ENCODE measurements at regions not wholly inside any gene's neighbourhood (a gene's known extent, or its start where the extent isn't known, plus 50 kb on each side); places are given as distances from the start of the nearest gene placed in this dataset.

- Histone ChIP-seq H4K20me1 (ENCODE audit: control insufficient read depth, insufficient read depth, low read length, poor library complexity, severe bottlenecking) (no peaks in the 10 kb centered on the region), H2AFZ (ENCODE audit: insufficient read depth, low read depth, low read length, poor library complexity, severe bottlenecking) (no peak overlapping the region), H3K9me3 (ENCODE audit: control extremely low read depth in 1 of 3, control insufficient read depth in 2 of 3, insufficient read depth in 1 of 3, low read length in 2 of 3) (no peaks in the 10 kb centered on the region), H3K9ac (ENCODE audit: low read length) (no peak overlapping the region), H3K79me2 (ENCODE audit: control insufficient read depth, insufficient read depth, low read length) (no peaks in the 10 kb centered on the region), H3K36me3 (replicated peaks in 1 of 2; ENCODE audit: control extremely low read depth in 1 of 2, control insufficient read depth in 1 of 2, extremely low read depth in 1 of 2, insufficient read depth in 2 of 2, low read length in 1 of 2) (no peaks in the 10 kb centered on the region), H3K27ac (ENCODE audit: low read length in 2 of 2) (no peak overlapping the region), H3K4me2 (replicated peaks; ENCODE audit: low read depth, low read length, poor library complexity, severe bottlenecking) (no peak overlapping the region), H3K4me1 (ENCODE audit: control insufficient read depth in 2 of 2, insufficient read depth in 2 of 2, low read length in 2 of 2) (no peaks in the 10 kb centered on the region), H3K27me3 (replicated peaks in 1 of 4; ENCODE audit: control extremely low read depth in 1 of 4, control insufficient read depth in 3 of 4, insufficient read depth in 4 of 4, low read length in 3 of 4) (no peaks in the 10 kb centered on the region), H3K4me3 (ENCODE audit: control extremely low read depth in 1 of 5, extremely low read depth in 1 of 5, insufficient read depth in 1 of 5, low read depth in 2 of 5, low read length in 4 of 5) (no peak overlapping the region)
- H3K4me1 Mint-ChIP-seq, result no peaks in the 10 kb centered on the region
- DNase-seq, result no peak
- H3K27me3 Mint-ChIP-seq, result no peaks in the 10 kb centered on the region
- H3K9me3 Mint-ChIP-seq (ENCODE audit: insufficient read depth), result peaks cover 8% of the 10 kb centered on the region
- ATAC-seq (ENCODE audit: low read depth), result no peak
- CTCF ChIA-PET, result no interaction called here
- H3K27ac Mint-ChIP-seq, result no peak overlapping the region
- H3K4me3 Mint-ChIP-seq, result no peak overlapping the region
- intact Hi-C loops (cut with micrococcal nuclease), result no loop called here
- POLR2A ChIA-PET, result no interaction called here
- TF ChIP-seq EZH2 (IDR thresholded peaks at IDR 0.05; ENCODE audit: borderline replicate concordance, insufficient read depth, low read depth, low read length, poor library complexity, severe bottlenecking) (no peak), CTCF (IDR thresholded peaks at IDR 0.05) (no peak)
Observed at GRCh38 chr4:157810137-157810774, 362.6 kb downstream of the GASK1B start.

- no peaks in the 10 kb centered on the region for H3K4me1 Mint-ChIP-seq
- Histone ChIP-seq H3K27me3 (replicated peaks in 1 of 4; ENCODE audit: control extremely low read depth in 1 of 4, control insufficient read depth in 3 of 4, insufficient read depth in 4 of 4, low read length in 3 of 4) (no peaks in the 10 kb centered on the region), H3K9me3 (ENCODE audit: control extremely low read depth in 1 of 3, control insufficient read depth in 2 of 3, insufficient read depth in 1 of 3, low read length in 2 of 3) (no peaks in the 10 kb centered on the region), H3K27ac (ENCODE audit: low read length in 2 of 2) (no peak overlapping the region), H2AFZ (ENCODE audit: insufficient read depth, low read depth, low read length, poor library complexity, severe bottlenecking) (no peak overlapping the region), H3K9ac (ENCODE audit: low read length) (no peak overlapping the region), H4K20me1 (ENCODE audit: control insufficient read depth, insufficient read depth, low read length, poor library complexity, severe bottlenecking) (no peaks in the 10 kb centered on the region), H3K4me3 (ENCODE audit: control extremely low read depth in 1 of 5, extremely low read depth in 1 of 5, insufficient read depth in 1 of 5, low read depth in 2 of 5, low read length in 4 of 5) (no peak overlapping the region), H3K36me3 (replicated peaks in 1 of 2; ENCODE audit: control extremely low read depth in 1 of 2, control insufficient read depth in 1 of 2, extremely low read depth in 1 of 2, insufficient read depth in 2 of 2, low read length in 1 of 2) (no peaks in the 10 kb centered on the region), H3K4me1 (ENCODE audit: control insufficient read depth in 2 of 2, insufficient read depth in 2 of 2, low read length in 2 of 2) (no peaks in the 10 kb centered on the region), H3K4me2 (replicated peaks; ENCODE audit: low read depth, low read length, poor library complexity, severe bottlenecking) (no peak overlapping the region), H3K79me2 (ENCODE audit: control insufficient read depth, insufficient read depth, low read length) (no peaks in the 10 kb centered on the region)
- no peak for ATAC-seq (ENCODE audit: low read depth)
- ChIA-PET CTCF (no interaction called here), POLR2A (no interaction called here)
- H3K4me3 Mint-ChIP-seq, result no peak overlapping the region
- 96% methylated on average over 3 of the region's 6 CpGs for WGBS (ENCODE audit: insufficient coverage)
- TF ChIP-seq CTCF (IDR thresholded peaks at IDR 0.05) (no peak), EZH2 (IDR thresholded peaks at IDR 0.05; ENCODE audit: borderline replicate concordance, insufficient read depth, low read depth, low read length, poor library complexity, severe bottlenecking) (no peak)
- peaks cover 8% of the 10 kb centered on the region for H3K9me3 Mint-ChIP-seq (ENCODE audit: insufficient read depth)
- intact Hi-C loops (cut with micrococcal nuclease), result no loop called here
- no peaks in the 10 kb centered on the region for H3K27me3 Mint-ChIP-seq
- no peak for DNase-seq
- H3K27ac Mint-ChIP-seq, result no peak overlapping the region
Observed at GRCh38 chr4:157808796-157809383, 363.9 kb downstream of the GASK1B start.

Measured in B cell (primary cell).